ENCODE measurements at regions not wholly inside any gene's neighbourhood (a gene's known extent, or its start where the extent isn't known, plus 50 kb on each side); places are given as distances from the start of the nearest gene placed in this dataset.
"Not testable (repeated sequence)": the region's sequence is repeated elsewhere in the genome, so short reads cannot be mapped to it uniquely, and the experiment has no call there.

DNA sequence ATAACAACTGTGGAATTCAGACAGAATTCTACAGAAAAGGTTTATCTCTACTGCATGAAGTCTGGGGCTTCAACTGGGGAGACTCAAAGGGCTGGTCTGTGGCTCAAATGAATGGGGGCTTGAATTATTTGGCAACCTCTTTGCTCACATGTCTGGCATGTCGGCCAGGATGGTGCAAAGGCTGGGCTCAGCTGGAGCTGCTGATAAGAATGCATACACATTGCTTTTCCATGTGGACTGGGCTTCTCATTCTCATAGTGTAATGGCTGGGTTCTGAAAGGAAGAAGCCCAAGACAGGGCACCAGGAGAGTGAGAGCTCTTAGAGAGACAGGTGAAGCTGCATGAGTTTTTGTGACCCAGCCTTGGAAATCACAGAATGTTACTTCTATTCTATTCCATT, 194.3 kb upstream of the SGO1 start:
- Histone ChIP-seq H3K4me1 (ENCODE audit: insufficient read depth) (no peaks in the 10 kb centered on the region), H3K27me3 (no peaks in the 10 kb centered on the region), H3K36me3 (no peaks in the 10 kb centered on the region), H3K27ac (no peak overlapping the region), H3K9me3 (no peaks in the 10 kb centered on the region), H3K4me3 (no peak overlapping the region)
- DNase-seq = no peak
- 10 to 32% (median 14%) methylated on average over 1 of the region's 1 CpG for WGBS, 3 donors
- intact Hi-C loops (cut with DNase I) = no loop called here
- TF ChIP-seq EP300 (IDR thresholded peaks at IDR 0.05) (no peak), POLR2A (IDR thresholded peaks at IDR 0.05) (no peak)
- TF ChIP-seq, protein P1, sequence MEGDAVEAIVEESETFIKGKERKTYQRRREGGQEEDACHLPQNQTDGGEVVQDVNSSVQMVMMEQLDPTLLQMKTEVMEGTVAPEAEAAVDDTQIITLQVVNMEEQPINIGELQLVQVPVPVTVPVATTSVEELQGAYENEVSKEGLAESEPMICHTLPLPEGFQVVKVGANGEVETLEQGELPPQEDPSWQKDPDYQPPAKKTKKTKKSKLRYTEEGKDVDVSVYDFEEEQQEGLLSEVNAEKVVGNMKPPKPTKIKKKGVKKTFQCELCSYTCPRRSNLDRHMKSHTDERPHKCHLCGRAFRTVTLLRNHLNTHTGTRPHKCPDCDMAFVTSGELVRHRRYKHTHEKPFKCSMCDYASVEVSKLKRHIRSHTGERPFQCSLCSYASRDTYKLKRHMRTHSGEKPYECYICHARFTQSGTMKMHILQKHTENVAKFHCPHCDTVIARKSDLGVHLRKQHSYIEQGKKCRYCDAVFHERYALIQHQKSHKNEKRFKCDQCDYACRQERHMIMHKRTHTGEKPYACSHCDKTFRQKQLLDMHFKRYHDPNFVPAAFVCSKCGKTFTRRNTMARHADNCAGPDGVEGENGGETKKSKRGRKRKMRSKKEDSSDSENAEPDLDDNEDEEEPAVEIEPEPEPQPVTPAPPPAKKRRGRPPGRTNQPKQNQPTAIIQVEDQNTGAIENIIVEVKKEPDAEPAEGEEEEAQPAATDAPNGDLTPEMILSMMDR (IDR thresholded peaks at IDR 0.05) = no peak

DNA sequence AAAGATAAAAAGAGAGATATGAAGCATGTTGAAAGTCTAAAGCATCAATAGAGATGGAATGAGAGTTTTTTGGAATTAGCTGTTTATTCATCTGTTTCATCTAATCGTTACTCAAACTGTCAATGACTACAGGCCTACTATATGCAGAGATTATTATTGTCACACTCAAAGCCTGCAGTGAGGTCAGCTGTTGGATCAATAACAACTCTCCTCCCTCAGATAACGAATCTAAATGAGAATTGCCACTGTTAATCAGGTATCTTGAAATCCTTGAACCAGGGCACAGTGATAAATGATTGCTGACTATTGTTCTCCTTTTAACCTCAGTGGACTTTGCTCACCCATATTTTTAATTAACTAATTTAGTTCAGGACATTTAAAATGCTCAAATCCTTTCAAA, 192.3 kb upstream of the SGO1 start:
- WGBS, 3 donors = 70 to 75% (median 71%) methylated on average over 2 of the region's 2 CpGs
- Histone ChIP-seq H3K4me1 (ENCODE audit: insufficient read depth) (no peaks in the 10 kb centered on the region), H3K4me3 (no peak overlapping the region), H3K9me3 (no peaks in the 10 kb centered on the region), H3K36me3 (no peaks in the 10 kb centered on the region), H3K27me3 (no peaks in the 10 kb centered on the region), H3K27ac (no peak overlapping the region)
- TF ChIP-seq, protein P1 (IDR thresholded peaks at IDR 0.05) = no peak
- TF ChIP-seq EP300 (IDR thresholded peaks at IDR 0.05) (no peak), POLR2A (IDR thresholded peaks at IDR 0.05) (no peak)
- intact Hi-C loops (cut with DNase I) = no loop called here
- DNase-seq = no peak

DNA sequence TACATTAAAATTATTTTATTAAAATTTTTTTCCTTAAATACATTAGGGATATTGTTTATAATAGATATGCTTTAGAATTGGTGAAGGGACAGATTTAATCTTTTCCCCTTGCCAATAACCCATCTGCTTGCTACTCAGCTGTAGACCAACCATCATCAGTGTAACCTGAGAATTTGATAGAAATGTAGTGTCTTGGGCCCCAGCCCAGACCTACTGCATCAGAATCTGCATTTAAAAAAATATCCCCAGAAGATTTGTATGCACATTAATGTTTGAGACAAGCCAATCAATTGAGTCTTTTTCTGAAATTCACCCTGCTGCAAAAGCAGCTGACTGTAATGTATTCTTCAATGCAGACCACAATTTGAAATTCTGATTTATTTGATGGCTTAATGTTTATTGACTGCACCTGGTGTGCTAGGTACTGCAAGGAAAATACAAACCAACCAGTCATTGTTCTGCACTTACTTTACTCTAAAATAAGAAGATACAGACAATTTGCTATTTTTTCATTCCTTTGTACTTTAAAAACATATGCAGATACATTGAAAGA, 190.7 kb upstream of the SGO1 start:
- TF ChIP-seq, protein P1 (IDR thresholded peaks at IDR 0.05) = no peak
- TF ChIP-seq EP300 (IDR thresholded peaks at IDR 0.05) (no peak), POLR2A (IDR thresholded peaks at IDR 0.05) (no peak)
- no peak for DNase-seq
- H3K27me3 ChIP-seq = no peaks in the 10 kb centered on the region
- H3K9me3 ChIP-seq = no peaks in the 10 kb centered on the region
- H3K4me3 ChIP-seq = no peak overlapping the region
- intact Hi-C loops (cut with DNase I) = no loop called here
- H3K4me1 ChIP-seq (ENCODE audit: insufficient read depth) = no peaks in the 10 kb centered on the region
- H3K36me3 ChIP-seq = no peaks in the 10 kb centered on the region
- H3K27ac ChIP-seq = no peak overlapping the region

DNA sequence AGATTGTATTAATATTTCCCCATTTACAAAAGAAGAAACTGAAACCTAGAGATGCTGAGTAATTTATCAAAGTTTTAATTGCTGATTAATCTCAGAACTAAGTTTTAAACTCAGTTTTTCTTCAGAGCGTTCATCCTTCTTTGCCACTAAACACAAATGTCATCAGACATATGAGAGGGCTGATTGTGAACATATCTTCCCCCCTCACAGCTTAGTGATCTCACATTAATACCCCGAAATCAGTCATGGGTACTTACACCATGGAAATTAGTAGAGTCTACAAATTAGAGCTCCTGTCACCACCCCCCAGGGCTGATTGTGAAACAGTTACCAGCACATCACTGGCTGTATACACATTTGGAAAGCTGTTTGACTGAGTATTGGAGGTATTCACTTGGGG, 189.3 kb upstream of the SGO1 start:
- intact Hi-C loops (cut with DNase I) = no loop called here
- TF ChIP-seq EP300 (IDR thresholded peaks at IDR 0.05) = no peak
- no peak for TF ChIP-seq POLR2A (IDR thresholded peaks at IDR 0.05)
- TF ChIP-seq, protein P1 (IDR thresholded peaks at IDR 0.05) = no peak
- Histone ChIP-seq H3K4me3 (no peak overlapping the region), H3K4me1 (ENCODE audit: insufficient read depth) (no peaks in the 10 kb centered on the region), H3K36me3 (no peaks in the 10 kb centered on the region), H3K9me3 (no peaks in the 10 kb centered on the region), H3K27me3 (no peaks in the 10 kb centered on the region), H3K27ac (no peak overlapping the region)
- WGBS, 3 donors = 48 to 95% (median 70%) methylated on average over 2 of the region's 2 CpGs
- no peak for DNase-seq

DNA sequence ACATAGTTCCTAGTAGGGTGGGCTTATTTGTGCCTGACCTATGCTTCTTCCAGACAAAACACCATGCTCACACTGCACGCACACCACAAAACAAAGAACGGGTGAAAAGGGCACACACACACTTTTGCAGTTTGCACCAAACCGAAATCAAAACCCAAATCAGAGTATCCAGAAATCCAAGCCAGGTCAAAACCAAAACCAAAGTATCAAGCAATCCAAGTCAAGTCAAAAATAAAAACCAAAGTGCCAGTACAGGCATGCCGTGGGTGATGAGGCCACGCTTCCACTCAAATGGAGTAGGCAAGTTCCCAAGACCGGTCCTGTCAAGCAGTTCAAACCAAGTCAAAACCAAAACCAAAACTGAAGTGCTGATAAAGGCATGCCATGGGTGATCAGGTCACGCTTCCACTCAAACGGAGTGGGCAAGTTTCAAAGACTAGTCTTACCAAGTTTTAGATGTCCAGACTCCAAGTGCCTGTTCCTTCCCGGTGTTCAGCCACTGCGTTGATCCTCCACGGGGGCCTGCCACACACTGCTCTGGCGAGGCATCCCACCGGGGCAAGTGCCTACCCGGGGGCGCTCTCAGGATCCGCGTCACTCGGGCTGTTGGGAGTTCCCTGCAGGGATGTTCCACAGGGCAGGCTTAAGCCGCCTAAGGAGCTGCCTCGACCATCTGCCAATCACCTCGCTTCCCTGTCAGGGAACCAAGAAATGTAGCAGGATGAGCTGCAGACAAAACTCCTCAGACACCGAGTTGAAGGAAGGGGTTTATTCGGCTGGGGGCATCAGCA, 184.5 kb upstream of the SGO1 start:
- H3K4me3 ChIP-seq; H3K27ac ChIP-seq; H3K9me3 ChIP-seq; intact Hi-C loops (cut with DNase I); DNase-seq; H3K36me3 ChIP-seq; H3K4me1 ChIP-seq (ENCODE audit: insufficient read depth); H3K27me3 ChIP-seq: not testable (repeated sequence)
- 87 to 92% (median 91%) methylated on average over 23 of the region's 23 CpGs for WGBS, 3 donors
